NCI-H748 (cell line): ENCODE measurements at regions not wholly inside any gene's neighbourhood (a gene's known extent, or its start where the extent isn't known, plus 50 kb on each side); places are given as distances from the start of the nearest gene placed in this dataset.
"Not testable (repeated sequence)": the region's sequence is repeated elsewhere in the genome, so short reads cannot be mapped to it uniquely, and the experiment has no call there.

ENCODE experiments used
- DNase-seq: peaks from one replicate; lab custom pipeline; 2025; ENCODE audit not compliant: unreplicated experiment; lab: John Stamatoyannopoulos, UW

GRCh38 chr1:188476606-188477005 lies 1647.9 kb downstream of the PLA2G4A start:
- DNase-seq = no peak

GRCh38 chr1:188489336-188490112 lies 1660.8 kb downstream of the PLA2G4A start:
- peak; percentile 23 for DNase-seq

GRCh38 chr1:188496506-188496905 lies 1667.8 kb downstream of the PLA2G4A start:
- DNase-seq = no peak

GRCh38 chr1:188497020-188497419 lies 1668.3 kb downstream of the PLA2G4A start:
- no peak for DNase-seq

- no peak for DNase-seq
Observed at GRCh38 chr1:188499690-188500089, 1670.9 kb downstream of the PLA2G4A start.

GRCh38 chr1:188514917-188515316 lies 1686.2 kb downstream of the PLA2G4A start:
- no peak for DNase-seq

GRCh38 chr1:188517139-188517538 lies 1688.4 kb downstream of the PLA2G4A start:
- no peak for DNase-seq

- DNase-seq = peak; percentile 56
Observed at GRCh38 chr1:188551176-188551575, 1722.4 kb downstream of the PLA2G4A start.

- no peak for DNase-seq
Observed at GRCh38 chr1:188557053-188557452, 1728.3 kb downstream of the PLA2G4A start.

- DNase-seq = no peak
Observed at GRCh38 chr1:188582911-188583532, 1754.3 kb downstream of the PLA2G4A start.

- no peak for DNase-seq
Observed at GRCh38 chr1:188584119-188584518, 1755.4 kb downstream of the PLA2G4A start.

GRCh38 chr1:188590641-188591040 lies 1761.9 kb downstream of the PLA2G4A start:
- no peak for DNase-seq

- no peak for DNase-seq
Observed at GRCh38 chr1:188594542-188595235, 1765.9 kb downstream of the PLA2G4A start.

- DNase-seq = no peak
Observed at GRCh38 chr1:188599313-188599712, 1770.6 kb downstream of the PLA2G4A start.

- DNase-seq = no peak
Observed at GRCh38 chr1:188611432-188611831, 1782.7 kb downstream of the PLA2G4A start.

GRCh38 chr1:188615321-188615720 lies 1786.6 kb downstream of the PLA2G4A start:
- no peak for DNase-seq

GRCh38 chr1:188620236-188620635 lies 1791.5 kb downstream of the PLA2G4A start:
- no peak for DNase-seq

GRCh38 chr1:188641566-188642211 lies 1812.9 kb downstream of the PLA2G4A start:
- peak; percentile 79 for DNase-seq

GRCh38 chr1:188642704-188643103 lies 1814.0 kb downstream of the PLA2G4A start:
- DNase-seq = peak; percentile 80

- no peak for DNase-seq
Observed at GRCh38 chr1:188652678-188653077, 1823.9 kb downstream of the PLA2G4A start.

GRCh38 chr1:188655966-188656365 lies 1821.7 kb downstream of the BRINP3 start:
- not testable (repeated sequence) for DNase-seq
